IMR-90 (cell line): ENCODE measurements at regions not wholly inside any gene's neighbourhood (a gene's known extent, or its start where the extent isn't known, plus 50 kb on each side); places are given as distances from the start of the nearest gene placed in this dataset.

ENCODE experiments used
- ATAC-seq: fragments of 200-7000 bp; cut with Tn5 transposase; 2 replicates; pipeline ENCODE4 v1.9.1; 2020; ENCODE audit warnings: low read depth, mild to moderate bottlenecking, moderate library complexity
- BruUV-seq: library from RNA; stranded (reverse); fragments of 400-500 nt; replicated peaks from 2 replicates; lab custom pipeline; 2021; lab: Mats Ljungman, UMichigan
- CTCF ChIA-PET: fragments of 300-600 bp; formaldehyde crosslinking; extraction: SDS; loops from one replicate; lab custom pipeline; 2021; ENCODE audit warnings: antibody characterized with exemption; lab: Yijun Ruan, JAX
- POLR2A ChIA-PET: fragments of 300-600 bp; sonication (Branson Sonifier 250); formaldehyde crosslinking; loops from one replicate; lab custom pipeline; 2022; ENCODE audit warnings: antibody characterized with exemption; ENCODE audit not compliant: unreplicated experiment; lab: Charles Lee
- DNase-seq: peaks from one replicate; pipeline ENCODE4 v3.0.0; 2013
- H2AFZ ChIP-seq: replicated peaks from 2 replicates; pipeline ENCODE3; 2013; ENCODE audit warnings: low read length, mild to moderate bottlenecking; ENCODE audit not compliant: poor library complexity
- H2AK5ac ChIP-seq: 2 replicates; pipeline ENCODE4 v1.6.1; 2013; ENCODE audit warnings: low read depth, low read length, inconsistent platforms
- H2AK9ac ChIP-seq: replicated peaks from 2 replicates; pipeline ENCODE3; 2013; ENCODE audit warnings: mild to moderate bottlenecking, low read depth, low read length, moderate library complexity; ENCODE audit not compliant: poor library complexity
- H2BK120ac ChIP-seq: 2 replicates; pipeline ENCODE4 v1.6.1; 2013; ENCODE audit warnings: low read depth, low read length, inconsistent platforms
- H2BK15ac ChIP-seq: 3 replicates; pipeline ENCODE4 v1.6.1; 2013; ENCODE audit warnings: low read depth, low read length, inconsistent platforms
- H2BK20ac ChIP-seq: 2 replicates; pipeline ENCODE4 v1.6.1; 2013; ENCODE audit warnings: low read depth, mild to moderate bottlenecking, inconsistent platforms, low read length, moderate library complexity
- H2BK5ac ChIP-seq: 2 replicates; pipeline ENCODE4 v1.6.1; 2013; ENCODE audit warnings: mild to moderate bottlenecking, low read depth, low read length, inconsistent platforms; ENCODE audit not compliant: poor library complexity, severe bottlenecking
- H3K14ac ChIP-seq: replicated peaks from 2 replicates; pipeline ENCODE4 v1.6.1; 2013; ENCODE audit warnings: low read depth, low read length, inconsistent platforms
- H3K18ac ChIP-seq: 2 replicates; pipeline ENCODE4 v1.6.1; 2013; ENCODE audit warnings: low read depth, low read length, control low read depth
- H3K23ac ChIP-seq: 2 replicates; pipeline ENCODE4 v1.6.1; 2013; ENCODE audit warnings: low read depth, low read length, inconsistent platforms
- H3K27ac ChIP-seq: 2 replicates; pipeline ENCODE4 v1.5.1; 2013; ENCODE audit warnings: mild to moderate bottlenecking, control low read depth, low read length; ENCODE audit not compliant: insufficient read depth
- H3K27me3 ChIP-seq: 2 replicates; pipeline ENCODE4 v1.6.1; 2013; ENCODE audit warnings: low read length; ENCODE audit not compliant: control insufficient read depth, insufficient read depth
- H3K36me3 ChIP-seq: 2 replicates; pipeline ENCODE4 v1.6.1; 2013; ENCODE audit warnings: low read length, mixed read lengths; ENCODE audit not compliant: control insufficient read depth, insufficient read depth
- H3K4ac ChIP-seq: 2 replicates; pipeline ENCODE4 v1.6.1; 2013; ENCODE audit warnings: low read depth, low read length, inconsistent platforms
- H3K4me1 ChIP-seq: 2 replicates; pipeline ENCODE4 v1.6.1; 2013; ENCODE audit warnings: low read length, mixed read lengths; ENCODE audit not compliant: control insufficient read depth, insufficient read depth
- H3K4me2 ChIP-seq: 2 replicates; pipeline ENCODE4 v1.6.1; 2013; ENCODE audit warnings: low read depth, mild to moderate bottlenecking, control low read depth, low read length, moderate library complexity
- H3K4me3 ChIP-seq: 2 replicates; pipeline ENCODE4 v1.5.1; 2013; ENCODE audit warnings: low read depth, mild to moderate bottlenecking, control low read depth, low read length, moderate library complexity; ENCODE audit not compliant: insufficient read depth
- H3K56ac ChIP-seq: 2 replicates; pipeline ENCODE4 v1.6.1; 2013; ENCODE audit warnings: low read length, inconsistent platforms; ENCODE audit not compliant: insufficient read depth; ENCODE audit errors: extremely low read depth
- H3K79me1 ChIP-seq, 2 experiments: 2 replicates each; pipeline ENCODE4 v1.6.1; 2013; ENCODE audit warnings: low read length in 2 of 2, inconsistent platforms in 1 of 2, low read depth in 1 of 2
- H3K9ac ChIP-seq: 2 replicates; pipeline ENCODE4 v1.6.1; 2013; ENCODE audit warnings: low read depth, low read length, control low read depth
- H3K9me1 ChIP-seq: 2 replicates; pipeline ENCODE4 v1.6.1; 2013; ENCODE audit warnings: low read length, inconsistent platforms; ENCODE audit not compliant: insufficient read depth
- H3K9me3 ChIP-seq: 2 replicates; pipeline ENCODE4 v1.6.1; 2013; ENCODE audit warnings: low read length; ENCODE audit not compliant: control insufficient read depth, insufficient read depth
- H4K20me1 ChIP-seq: 2 replicates; pipeline ENCODE4 v1.6.1; 2013; ENCODE audit warnings: low read length, inconsistent platforms; ENCODE audit not compliant: insufficient read depth
- H4K5ac ChIP-seq: 2 replicates; pipeline ENCODE4 v1.6.1; 2013; ENCODE audit warnings: mild to moderate bottlenecking, low read depth, low read length, control low read depth
- H4K8ac ChIP-seq, 2 experiments: 2 replicates each; pipeline ENCODE4 v1.6.1; 2013; ENCODE audit warnings: low read depth in 2 of 2, low read length in 2 of 2, control low read depth in 1 of 2, inconsistent platforms in 1 of 2
- H4K91ac ChIP-seq: 2 replicates; pipeline ENCODE4 v1.6.1; 2013; ENCODE audit warnings: low read depth, low read length, inconsistent platforms; ENCODE audit not compliant: insufficient read depth
- CHD1 ChIP-seq: IDR thresholded peaks from 2 replicates; pipeline ENCODE4 v1.6.1; 2012; ENCODE audit warnings: low read depth, low read length, improper control_type of control experiment
- MAZ ChIP-seq: IDR thresholded peaks from 2 replicates; pipeline ENCODE4 v1.6.1; 2012; ENCODE audit warnings: low read depth, mild to moderate bottlenecking, low read length, improper control_type of control experiment, moderate library complexity, borderline replicate concordance
- MXI1 ChIP-seq: IDR thresholded peaks from 2 replicates; pipeline ENCODE4 v1.6.1; 2012; ENCODE audit warnings: low read depth, mild to moderate bottlenecking, low read length, moderate library complexity, borderline replicate concordance
- NFE2L2 ChIP-seq: fragments of 150-350 bp; IDR thresholded peaks from 2 replicates; pipeline ENCODE4 v1.6.1; 2016; ENCODE audit warnings: low read depth, mild to moderate bottlenecking, low read length
- POLR2A ChIP-seq: IDR thresholded peaks from 2 replicates; pipeline ENCODE4 v1.6.1; 2012; ENCODE audit warnings: mild to moderate bottlenecking, low read depth, low read length
- RAD21 ChIP-seq: IDR thresholded peaks from 2 replicates; pipeline ENCODE4 v1.6.1; 2012; ENCODE audit warnings: low read length, improper control_type of control experiment
- RCOR1 ChIP-seq: IDR thresholded peaks from 2 replicates; pipeline ENCODE4 v1.6.1; 2012; ENCODE audit warnings: mild to moderate bottlenecking, low read length, improper control_type of control experiment; ENCODE audit not compliant: insufficient replicate concordance
- RFX5 ChIP-seq: IDR thresholded peaks from 2 replicates; pipeline ENCODE4 v1.8.0; 2012; ENCODE audit warnings: low read depth, mild to moderate bottlenecking, low read length, moderate library complexity
- WGBS, 2 experiments: methylation state at CpG; one replicate each; pipeline versions ENCODE4 v1.1.5 to v1.1.7; 2013; ENCODE audit warnings: missing lambda C conversion rate in 2 of 2; ENCODE audit not compliant: insufficient read length in 1 of 2; ENCODE audit errors: extremely low coverage in 2 of 2; 5-methylcytosine and 5-hydroxymethylcytosine counted together
- dilution Hi-C: fragments of 300-500 bp; cut with HindIII; formaldehyde crosslinking; loops from one replicate; pipeline ENCODE4 v1.14.3; 2018; ENCODE audit warnings: low sequenced_read_pairs; ENCODE audit not compliant: unreplicated experiment
- in situ Hi-C: fragments of 300-500 bp; cut with MboI; formaldehyde crosslinking; loops from 3 replicates; pipeline ENCODE4 v1.14.3; 2019; ENCODE audit warnings: low sequenced_read_pairs, inconsistent platforms, mixed read lengths
- intact Hi-C: fragments of 100-400 bp; cut with micrococcal nuclease; formaldehyde crosslinking; loops from 2 replicates; pipeline ENCODE4 v1.10.0; 2022
- TF ChIP-seq, protein P1 (sequence below): fragments of 150-350 bp; IDR thresholded peaks from 2 replicates; pipeline ENCODE4 v1.6.1; 2016; ENCODE audit warnings: low read depth, mild to moderate bottlenecking, low read length, moderate library complexity, borderline replicate concordance

DNA sequence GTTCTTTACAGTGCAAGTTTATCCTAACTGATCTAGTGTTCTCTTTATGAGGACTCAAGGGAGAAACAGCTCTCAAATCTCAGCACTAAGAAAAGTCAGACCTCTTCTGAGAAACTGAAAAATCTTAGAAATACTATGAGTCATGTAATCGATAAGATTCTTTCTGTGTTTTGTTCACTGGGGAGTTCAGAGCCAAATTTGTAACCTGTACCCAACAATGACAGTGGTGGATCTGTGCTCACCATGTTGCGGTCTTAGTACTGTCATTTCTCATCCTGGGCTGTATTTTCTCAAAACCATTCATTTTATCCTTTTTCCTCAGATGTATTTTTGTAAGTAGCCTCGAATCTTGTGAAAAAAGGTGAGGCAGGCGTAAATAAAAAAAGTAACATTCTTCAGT is 146.4 kb downstream of the ACER2 start:
- in situ Hi-C loops (no loop called here), dilution Hi-C loops (no loop called here), intact Hi-C loops (no loop called here)
- H2AK5ac ChIP-seq: no peak overlapping the region
- no peak overlapping the region for H4K5ac ChIP-seq
- no peak overlapping the region for H3K4me3 ChIP-seq
- no peak overlapping the region for H2BK5ac ChIP-seq
- no peak overlapping the region for H3K18ac ChIP-seq
- H3K36me3 ChIP-seq: no peaks in the 10 kb centered on the region
- no peaks in the 10 kb centered on the region for H3K9me1 ChIP-seq
- H3K27ac ChIP-seq: no peak overlapping the region
- no peak for DNase-seq
- no peak for ATAC-seq
- 20% methylated on average over 1 of the region's 4 CpGs; no CpG with 5 or more reads in 1 of the 2 experiments for WGBS, 2 experiments
- no peak overlapping the region for H3K14ac ChIP-seq
- TF ChIP-seq NFE2L2 (no peak), POLR2A (no peak), MXI1 (no peak), RCOR1 (no peak), CHD1 (no peak), RAD21 (no peak), MAZ (no peak), RFX5 (no peak)
- TF ChIP-seq, protein P1, sequence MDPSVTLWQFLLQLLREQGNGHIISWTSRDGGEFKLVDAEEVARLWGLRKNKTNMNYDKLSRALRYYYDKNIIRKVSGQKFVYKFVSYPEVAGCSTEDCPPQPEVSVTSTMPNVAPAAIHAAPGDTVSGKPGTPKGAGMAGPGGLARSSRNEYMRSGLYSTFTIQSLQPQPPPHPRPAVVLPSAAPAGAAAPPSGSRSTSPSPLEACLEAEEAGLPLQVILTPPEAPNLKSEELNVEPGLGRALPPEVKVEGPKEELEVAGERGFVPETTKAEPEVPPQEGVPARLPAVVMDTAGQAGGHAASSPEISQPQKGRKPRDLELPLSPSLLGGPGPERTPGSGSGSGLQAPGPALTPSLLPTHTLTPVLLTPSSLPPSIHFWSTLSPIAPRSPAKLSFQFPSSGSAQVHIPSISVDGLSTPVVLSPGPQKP: no peak
- H3K56ac ChIP-seq: no peak overlapping the region
- CTCF ChIA-PET: interaction anchor here (0.6 kb wide), 1 partner anchor 20 kb away, joined by 3 read pairs; no protein-coding TSS in a partner anchor
- no peaks in the 10 kb centered on the region for H3K27me3 ChIP-seq
- H3K23ac ChIP-seq: no peak overlapping the region
- H4K20me1 ChIP-seq: no peaks in the 10 kb centered on the region
- no peak overlapping the region for H3K4me2 ChIP-seq
- H4K8ac ChIP-seq: no peak overlapping the region
- no peaks in the 10 kb centered on the region for H3K4me1 ChIP-seq
- H2BK20ac ChIP-seq: no peak overlapping the region
- H2BK120ac ChIP-seq: no peak overlapping the region
- no TSS peak for BruUV-seq
- H3K4ac ChIP-seq: no peak overlapping the region
- no peak overlapping the region for H2BK15ac ChIP-seq
- no peaks in the 10 kb centered on the region for H3K79me1 ChIP-seq
- no peak overlapping the region for H2AK9ac ChIP-seq
- H3K9ac ChIP-seq: no peak overlapping the region
- H3K9me3 ChIP-seq: no peaks in the 10 kb centered on the region
- POLR2A ChIA-PET: no interaction called here
- H2AFZ ChIP-seq: no peak overlapping the region
- no peak overlapping the region for H4K91ac ChIP-seq
